Loucy (cell line): ENCODE measurements at regions not wholly inside any gene's neighbourhood (a gene's known extent, or its start where the extent isn't known, plus 50 kb on each side); places are given as distances from the start of the nearest gene placed in this dataset.

ENCODE experiments used
- H2AFZ ChIP-seq: fragments of 200-600 bp; sonication (generic); 2 replicates; pipeline ENCODE4 v1.6.0; 2016; ENCODE audit warnings: antibody characterized with exemption, mild to moderate bottlenecking, low read length, moderate library complexity
- H3F3A ChIP-seq: fragments of 200-600 bp; 2 replicates; pipeline ENCODE4 v1.6.0; 2016; ENCODE audit warnings: antibody characterized with exemption, low read depth, mild to moderate bottlenecking
- H3K27me3 ChIP-seq: fragments of 200-600 bp; sonication (generic); 2 replicates; pipeline ENCODE4 v1.6.1; 2014; ENCODE audit warnings: low read length, mild to moderate bottlenecking; ENCODE audit not compliant: insufficient read depth, poor library complexity, severe bottlenecking
- H3K36me3 ChIP-seq: fragments of 200-600 bp; sonication (generic); 2 replicates; pipeline ENCODE4 v1.6.1; 2016; ENCODE audit warnings: low read length; ENCODE audit not compliant: insufficient read depth
- H3K4me1 ChIP-seq: fragments of 200-600 bp; sonication (generic); 2 replicates; pipeline ENCODE4 v1.5.1; 2014; ENCODE audit warnings: low read length, mild to moderate bottlenecking; ENCODE audit not compliant: insufficient read depth, poor library complexity, severe bottlenecking
- H3K4me2 ChIP-seq: fragments of 200-600 bp; sonication (generic); 2 replicates; pipeline ENCODE4 v1.6.0; 2014; ENCODE audit warnings: antibody characterized with exemption, low read length, low read depth, mild to moderate bottlenecking; ENCODE audit not compliant: poor library complexity, severe bottlenecking
- H3K4me3 ChIP-seq: fragments of 200-600 bp; sonication (generic); 2 replicates; pipeline ENCODE4 v1.5.1; 2014; ENCODE audit warnings: low read length, mild to moderate bottlenecking, mixed read lengths; ENCODE audit not compliant: poor library complexity, severe bottlenecking
- H3K79me2 ChIP-seq: fragments of 200-600 bp; sonication (generic); 2 replicates; pipeline ENCODE4 v1.6.1; 2014; ENCODE audit warnings: low read length; ENCODE audit not compliant: insufficient read depth
- H3K9ac ChIP-seq: fragments of 200-600 bp; sonication (generic); 2 replicates; pipeline ENCODE4 v1.6.0; 2014; ENCODE audit warnings: mild to moderate bottlenecking, low read depth, low read length, moderate library complexity; ENCODE audit not compliant: poor library complexity, severe bottlenecking
- H3K9me2 ChIP-seq: fragments of 200-600 bp; sonication (generic); replicated peaks from 2 replicates; pipeline ENCODE4 v1.6.1; 2016; ENCODE audit warnings: low read depth, low read length, mixed read lengths
- H3K9me3 ChIP-seq: fragments of 200-600 bp; sonication (generic); 2 replicates; pipeline ENCODE4 v1.6.1; 2014; ENCODE audit warnings: mild to moderate bottlenecking, antibody characterized with exemption, low read length, low read depth; ENCODE audit not compliant: insufficient read depth
- H4K20me1 ChIP-seq: fragments of 200-600 bp; sonication (generic); 2 replicates; pipeline ENCODE4 v1.6.0; 2014; ENCODE audit warnings: antibody characterized with exemption, low read length, mild to moderate bottlenecking; ENCODE audit not compliant: insufficient read depth, poor library complexity, severe bottlenecking
- EZH2phosphoT487 ChIP-seq: fragments of 200-600 bp; IDR thresholded peaks from 2 replicates; pipeline ENCODE4 v1.6.1; 2018; ENCODE audit warnings: antibody characterized with exemption, mild to moderate bottlenecking, moderate library complexity, borderline replicate concordance
- TF ChIP-seq, protein P1 (sequence below): fragments of 200-600 bp; sonication (generic); conservative IDR thresholded peaks from 2 replicates; pipeline ENCODE4 v1.5.1; 2014; ENCODE audit warnings: mild to moderate bottlenecking, antibody characterized with exemption, low read length

DNA sequence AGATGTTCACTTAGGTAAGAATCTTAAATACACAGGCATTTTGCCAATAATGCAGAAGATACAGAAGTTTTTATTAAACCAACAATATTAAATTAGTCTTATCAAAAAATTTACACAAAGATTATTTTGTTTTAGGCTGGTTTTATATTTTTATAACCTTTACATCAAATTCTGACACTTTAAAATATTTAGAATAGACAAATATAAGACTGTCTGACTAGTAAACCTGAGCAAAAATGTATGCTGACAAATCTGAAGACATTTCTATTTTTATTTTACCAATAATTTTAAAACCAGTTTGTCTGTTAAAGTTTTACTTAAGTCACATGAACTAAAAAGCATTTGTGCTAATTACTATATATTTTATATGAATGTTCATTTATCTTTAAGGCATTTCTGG is 72.1 kb upstream of the ZNF236 start:
- H3K79me2 ChIP-seq, result no peaks in the 10 kb centered on the region
- no peak overlapping the region for H3K9ac ChIP-seq
- no peak overlapping the region for H3K4me3 ChIP-seq
- no peaks in the 10 kb centered on the region for H3K36me3 ChIP-seq
- no peaks in the 10 kb centered on the region for H3K4me1 ChIP-seq
- no peaks in the 10 kb centered on the region for H4K20me1 ChIP-seq
- TF ChIP-seq EZH2phosphoT487, result no peak
- TF ChIP-seq, protein P1, sequence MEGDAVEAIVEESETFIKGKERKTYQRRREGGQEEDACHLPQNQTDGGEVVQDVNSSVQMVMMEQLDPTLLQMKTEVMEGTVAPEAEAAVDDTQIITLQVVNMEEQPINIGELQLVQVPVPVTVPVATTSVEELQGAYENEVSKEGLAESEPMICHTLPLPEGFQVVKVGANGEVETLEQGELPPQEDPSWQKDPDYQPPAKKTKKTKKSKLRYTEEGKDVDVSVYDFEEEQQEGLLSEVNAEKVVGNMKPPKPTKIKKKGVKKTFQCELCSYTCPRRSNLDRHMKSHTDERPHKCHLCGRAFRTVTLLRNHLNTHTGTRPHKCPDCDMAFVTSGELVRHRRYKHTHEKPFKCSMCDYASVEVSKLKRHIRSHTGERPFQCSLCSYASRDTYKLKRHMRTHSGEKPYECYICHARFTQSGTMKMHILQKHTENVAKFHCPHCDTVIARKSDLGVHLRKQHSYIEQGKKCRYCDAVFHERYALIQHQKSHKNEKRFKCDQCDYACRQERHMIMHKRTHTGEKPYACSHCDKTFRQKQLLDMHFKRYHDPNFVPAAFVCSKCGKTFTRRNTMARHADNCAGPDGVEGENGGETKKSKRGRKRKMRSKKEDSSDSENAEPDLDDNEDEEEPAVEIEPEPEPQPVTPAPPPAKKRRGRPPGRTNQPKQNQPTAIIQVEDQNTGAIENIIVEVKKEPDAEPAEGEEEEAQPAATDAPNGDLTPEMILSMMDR, result no peak
- H3K9me3 ChIP-seq, result peaks cover 16% of the 10 kb centered on the region; the same call in 1 of the 2 replicates
- no peaks in the 10 kb centered on the region for H3F3A ChIP-seq
- no peaks in the 10 kb centered on the region for H3K27me3 ChIP-seq
- no peak overlapping the region for H3K4me2 ChIP-seq
- H2AFZ ChIP-seq, result no peak overlapping the region
- no peaks in the 10 kb centered on the region for H3K9me2 ChIP-seq

DNA sequence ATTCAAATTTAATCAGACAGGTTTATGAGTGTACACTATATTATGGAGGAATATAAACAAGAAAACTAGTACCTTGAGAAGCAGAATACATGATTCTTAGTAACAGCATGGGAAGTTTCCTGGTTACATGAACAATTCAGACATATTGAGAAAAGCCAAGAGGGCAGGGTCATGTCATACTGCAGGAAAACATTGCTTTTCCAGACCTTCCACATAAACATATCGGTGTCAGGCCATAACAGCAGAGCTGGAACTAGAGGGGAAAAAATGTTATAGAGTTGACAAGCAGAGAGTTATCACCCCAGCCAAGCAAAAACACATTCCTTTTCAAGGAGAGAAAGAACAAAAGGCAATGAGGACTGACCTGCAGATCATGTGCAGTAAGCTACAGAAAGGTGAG is 74.7 kb upstream of the ZNF236 start:
- Histone ChIP-seq H3F3A (no peaks in the 10 kb centered on the region), H3K79me2 (no peaks in the 10 kb centered on the region), H3K4me3 (no peak overlapping the region), H3K9me2 (no peaks in the 10 kb centered on the region), H3K9ac (no peak overlapping the region), H3K9me3 (peaks cover 16% of the 10 kb centered on the region; the same call in 1 of the 2 replicates), H3K4me1 (no peaks in the 10 kb centered on the region), H2AFZ (no peak overlapping the region), H4K20me1 (no peaks in the 10 kb centered on the region), H3K4me2 (no peak overlapping the region), H3K36me3 (no peaks in the 10 kb centered on the region), H3K27me3 (no peaks in the 10 kb centered on the region)
- TF ChIP-seq EZH2phosphoT487, result no peak

DNA sequence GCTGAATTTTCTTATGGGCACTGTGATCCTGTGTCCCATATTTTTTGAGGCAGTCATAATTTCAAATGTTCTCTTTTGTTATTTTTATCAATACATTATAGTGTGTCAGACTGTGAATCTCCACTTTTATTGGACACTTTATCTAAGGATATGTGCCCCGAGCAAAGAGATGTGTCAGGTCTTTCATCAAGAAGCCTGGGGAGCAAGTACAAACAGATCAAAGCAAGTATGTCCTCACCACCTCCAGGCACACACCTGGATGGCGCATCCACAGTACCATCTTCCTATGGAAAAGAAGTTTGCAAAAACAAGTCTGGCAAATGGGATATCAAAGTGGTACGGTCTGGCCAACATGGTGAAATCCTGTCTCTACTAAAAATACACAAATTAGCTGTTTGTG is 81.0 kb upstream of the ZNF236 start:
- peaks cover 6% of the 10 kb centered on the region for H3K4me1 ChIP-seq
- H3K36me3 ChIP-seq, result no peaks in the 10 kb centered on the region
- no peaks in the 10 kb centered on the region for H3K9me3 ChIP-seq
- H3K9ac ChIP-seq, result no peak overlapping the region
- H4K20me1 ChIP-seq, result no peaks in the 10 kb centered on the region
- H3K79me2 ChIP-seq, result no peaks in the 10 kb centered on the region
- H3K4me2 ChIP-seq, result no peak overlapping the region
- no peaks in the 10 kb centered on the region for H3K27me3 ChIP-seq
- TF ChIP-seq, protein P1, result no peak
- no peak for TF ChIP-seq EZH2phosphoT487
- H3K9me2 ChIP-seq, result no peaks in the 10 kb centered on the region
- H3K4me3 ChIP-seq, result no peak overlapping the region
- H2AFZ ChIP-seq, result no peak overlapping the region
- H3F3A ChIP-seq, result no peaks in the 10 kb centered on the region

DNA sequence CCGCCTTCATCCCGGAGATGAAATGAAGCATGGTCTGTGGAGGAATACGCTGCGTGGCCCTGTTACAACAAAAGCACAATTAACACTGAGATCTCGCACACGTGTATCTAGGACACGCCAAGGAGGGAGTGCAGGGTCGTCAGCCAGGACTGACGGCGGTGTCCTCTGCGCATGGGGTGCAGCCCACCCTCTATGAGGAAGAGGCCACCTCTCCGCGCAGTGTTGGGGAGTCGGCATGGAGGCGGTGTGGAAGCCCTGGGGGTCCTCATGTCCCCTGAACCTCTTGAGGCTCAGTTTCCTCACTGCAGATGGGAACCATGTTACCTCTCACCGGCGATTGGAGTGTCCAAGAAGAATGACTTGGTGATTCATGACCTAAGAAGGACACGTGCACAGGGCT is 86.0 kb upstream of the ZNF236 start:
- Histone ChIP-seq H3K9me2 (no peaks in the 10 kb centered on the region), H3K4me1 (peaks cover 8% of the 10 kb centered on the region), H3K36me3 (no peaks in the 10 kb centered on the region), H2AFZ (no peak overlapping the region), H3F3A (no peaks in the 10 kb centered on the region), H3K9ac (no peak overlapping the region), H3K9me3 (no peaks in the 10 kb centered on the region), H3K79me2 (no peaks in the 10 kb centered on the region), H3K4me3 (no peak overlapping the region), H4K20me1 (no peaks in the 10 kb centered on the region), H3K4me2 (no peak overlapping the region), H3K27me3 (no peaks in the 10 kb centered on the region)
- TF ChIP-seq, protein P1, result no peak
- TF ChIP-seq EZH2phosphoT487, result no peak
